ENCODE measurements at regions not wholly inside any gene's neighbourhood (a gene's known extent, or its start where the extent isn't known, plus 50 kb on each side); places are given as distances from the start of the nearest gene placed in this dataset.

DNA sequence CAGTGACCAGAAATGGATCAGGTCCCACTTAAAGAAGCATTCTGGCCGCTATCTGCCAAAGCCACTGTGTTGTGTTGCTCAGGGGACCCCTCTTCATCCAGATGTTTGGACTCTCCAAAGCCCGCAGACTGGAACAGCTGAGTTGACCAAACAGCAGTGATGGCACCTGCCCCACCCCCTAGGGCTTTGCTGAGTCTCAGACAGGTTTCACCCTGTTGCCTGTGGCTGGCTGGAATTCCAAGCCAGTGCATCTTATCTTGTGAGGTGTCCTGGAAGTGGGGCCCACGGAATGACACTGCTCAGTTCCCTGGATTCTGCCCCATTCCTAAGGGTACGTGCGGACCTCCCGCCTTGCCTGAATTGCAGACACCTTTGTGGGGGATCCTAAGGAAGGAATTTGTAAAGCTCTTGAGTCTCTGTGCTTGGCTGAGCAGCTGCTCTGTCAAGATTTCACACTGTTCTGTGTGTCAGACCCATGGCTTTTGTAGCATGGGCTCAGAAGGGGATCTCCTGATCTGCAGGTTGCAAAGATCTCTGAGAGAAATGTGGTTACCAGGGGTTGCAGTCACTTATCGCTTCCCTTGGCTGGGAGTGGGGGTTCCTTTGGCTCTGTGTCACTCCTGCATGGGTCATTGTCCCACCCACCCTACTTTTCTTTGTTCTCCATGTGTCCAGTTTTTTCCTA is 1707.9 kb upstream of the PCDH10 start:
- no peak overlapping the region for H3K27ac ChIP-seq
- no peak for TF ChIP-seq POLR2A (IDR thresholded peaks at IDR 0.05)
- TF ChIP-seq, protein P1, sequence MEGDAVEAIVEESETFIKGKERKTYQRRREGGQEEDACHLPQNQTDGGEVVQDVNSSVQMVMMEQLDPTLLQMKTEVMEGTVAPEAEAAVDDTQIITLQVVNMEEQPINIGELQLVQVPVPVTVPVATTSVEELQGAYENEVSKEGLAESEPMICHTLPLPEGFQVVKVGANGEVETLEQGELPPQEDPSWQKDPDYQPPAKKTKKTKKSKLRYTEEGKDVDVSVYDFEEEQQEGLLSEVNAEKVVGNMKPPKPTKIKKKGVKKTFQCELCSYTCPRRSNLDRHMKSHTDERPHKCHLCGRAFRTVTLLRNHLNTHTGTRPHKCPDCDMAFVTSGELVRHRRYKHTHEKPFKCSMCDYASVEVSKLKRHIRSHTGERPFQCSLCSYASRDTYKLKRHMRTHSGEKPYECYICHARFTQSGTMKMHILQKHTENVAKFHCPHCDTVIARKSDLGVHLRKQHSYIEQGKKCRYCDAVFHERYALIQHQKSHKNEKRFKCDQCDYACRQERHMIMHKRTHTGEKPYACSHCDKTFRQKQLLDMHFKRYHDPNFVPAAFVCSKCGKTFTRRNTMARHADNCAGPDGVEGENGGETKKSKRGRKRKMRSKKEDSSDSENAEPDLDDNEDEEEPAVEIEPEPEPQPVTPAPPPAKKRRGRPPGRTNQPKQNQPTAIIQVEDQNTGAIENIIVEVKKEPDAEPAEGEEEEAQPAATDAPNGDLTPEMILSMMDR (IDR thresholded peaks at IDR 0.05), result no peak
- H3K36me3 ChIP-seq (ENCODE audit: low read depth, missing control alignments), result no peaks in the 10 kb centered on the region
- WGBS, 2 donors, result 86 to 91% methylated on average over 2 to 7 of the region's 7 CpGs
- H3K4me3 ChIP-seq, result no peak overlapping the region
- intact Hi-C loops (cut with DNase I; ENCODE audit: low total_unique reads), result no loop called here
- no peaks in the 10 kb centered on the region for H3K9me3 ChIP-seq
- no peaks in the 10 kb centered on the region for H3K4me1 ChIP-seq
- no peak for DNase-seq
- H3K27me3 ChIP-seq, result no peaks in the 10 kb centered on the region

DNA sequence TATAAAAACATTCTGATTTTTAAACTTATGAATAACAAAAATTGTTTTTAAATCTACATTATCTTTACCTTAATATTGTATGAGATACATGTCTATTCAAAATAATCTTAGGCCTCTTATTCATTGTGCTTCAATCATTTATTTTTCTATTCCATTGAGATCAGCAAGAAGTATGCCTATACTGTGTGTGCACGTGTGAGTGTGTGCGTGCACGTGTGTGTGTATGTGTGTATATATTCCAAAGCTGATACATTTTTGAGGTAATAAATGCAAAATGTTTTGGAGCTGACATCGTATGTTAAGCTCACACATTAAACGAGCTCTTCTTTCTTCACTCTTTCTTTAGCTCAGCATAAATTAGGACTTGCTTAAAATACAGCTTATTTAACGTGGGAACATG is 1701.2 kb upstream of the PCDH10 start:
- intact Hi-C loops (cut with DNase I; ENCODE audit: low total_unique reads), result no loop called here
- Histone ChIP-seq H3K36me3 (ENCODE audit: low read depth, missing control alignments) (no peaks in the 10 kb centered on the region), H3K4me3 (no peak overlapping the region), H3K9me3 (no peaks in the 10 kb centered on the region), H3K27me3 (no peaks in the 10 kb centered on the region), H3K4me1 (no peaks in the 10 kb centered on the region), H3K27ac (no peak overlapping the region)
- WGBS, 2 donors, result 71 to 76% methylated on average over 6 of the region's 6 CpGs
- TF ChIP-seq, protein P1 (IDR thresholded peaks at IDR 0.05), result no peak
- TF ChIP-seq POLR2A (IDR thresholded peaks at IDR 0.05), result no peak
- DNase-seq, result no peak

DNA sequence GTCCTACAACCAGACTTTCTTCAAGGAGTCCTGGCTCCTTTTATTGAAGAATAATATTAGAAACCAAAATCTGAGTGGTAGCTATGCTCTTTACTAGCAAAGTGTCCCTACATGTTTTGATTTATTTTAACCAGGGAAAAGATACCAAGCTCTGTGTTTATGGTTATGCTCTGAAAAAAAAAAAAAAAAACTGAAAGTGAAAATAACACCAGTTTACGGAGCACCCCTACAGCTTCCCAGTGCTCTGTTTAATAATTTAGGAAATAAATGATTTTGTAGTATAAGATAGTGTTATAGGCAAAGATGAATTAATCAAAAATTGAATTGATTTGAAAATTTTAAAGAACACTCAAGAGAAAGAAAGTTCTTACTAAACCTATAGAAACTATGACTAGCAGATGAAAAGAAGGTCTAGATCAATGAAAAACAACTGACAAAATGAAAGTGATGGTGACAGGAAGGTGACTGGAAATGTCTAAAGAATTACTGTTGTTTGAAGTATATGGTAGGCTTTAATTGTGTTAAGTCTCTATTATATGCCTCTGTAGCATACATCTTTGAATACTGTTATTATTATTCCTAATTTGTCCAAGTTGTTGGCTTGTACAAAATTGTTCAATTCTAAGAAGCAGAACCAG is 1698.4 kb upstream of the PCDH10 start:
- Histone ChIP-seq H3K27ac (no peak overlapping the region), H3K9me3 (no peaks in the 10 kb centered on the region), H3K4me3 (no peak overlapping the region), H3K36me3 (ENCODE audit: low read depth, missing control alignments) (no peaks in the 10 kb centered on the region), H3K4me1 (no peaks in the 10 kb centered on the region), H3K27me3 (no peaks in the 10 kb centered on the region)
- WGBS, 2 donors, result 86 to 88% methylated on average over 1 of the region's 1 CpG
- intact Hi-C loops (cut with DNase I; ENCODE audit: low total_unique reads), result no loop called here
- TF ChIP-seq POLR2A (IDR thresholded peaks at IDR 0.05), result no peak
- TF ChIP-seq, protein P1 (IDR thresholded peaks at IDR 0.05), result no peak
- DNase-seq, result no peak

DNA sequence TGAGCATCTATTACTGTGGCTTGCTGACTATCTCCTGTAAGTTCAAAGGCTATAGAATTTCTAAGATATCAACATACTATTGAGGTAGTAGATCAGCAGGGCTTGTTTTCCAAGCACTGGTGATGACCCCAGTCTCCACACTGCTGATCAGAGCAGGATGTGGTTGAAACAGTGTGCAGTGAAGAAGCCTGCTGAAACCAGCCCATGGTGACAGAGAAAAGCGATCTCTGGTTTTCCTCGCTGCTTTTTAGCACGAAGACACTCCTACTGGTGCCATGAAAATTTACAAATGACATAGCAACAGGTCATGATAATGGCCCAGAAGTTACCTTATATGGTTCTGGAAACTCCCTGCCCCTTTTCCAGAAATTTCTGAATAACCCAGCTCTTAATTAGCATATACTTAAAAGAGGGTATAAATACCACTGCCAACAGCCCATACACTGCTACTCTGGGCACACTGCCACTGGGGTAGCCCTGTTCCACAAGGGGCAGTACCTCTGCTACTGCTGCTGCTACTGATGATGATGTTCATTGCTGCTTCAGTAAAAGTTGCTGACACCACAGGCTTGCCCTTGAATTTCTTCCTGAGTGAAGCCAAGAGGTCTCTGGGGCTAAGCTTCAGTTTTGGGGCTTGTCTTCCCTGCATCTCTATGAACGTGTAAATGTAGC is 1689.5 kb upstream of the PCDH10 start:
- Histone ChIP-seq H3K4me3 (no peak overlapping the region), H3K4me1 (no peaks in the 10 kb centered on the region), H3K27me3 (no peaks in the 10 kb centered on the region), H3K36me3 (ENCODE audit: low read depth, missing control alignments) (no peaks in the 10 kb centered on the region), H3K27ac (no peak overlapping the region), H3K9me3 (no peaks in the 10 kb centered on the region)
- no peak for DNase-seq
- TF ChIP-seq, protein P1 (IDR thresholded peaks at IDR 0.05), result no peak
- TF ChIP-seq POLR2A (IDR thresholded peaks at IDR 0.05), result no peak
- 65 to 77% methylated on average over 4 of the region's 4 CpGs for WGBS, 2 donors
- intact Hi-C loops (cut with DNase I; ENCODE audit: low total_unique reads), result no loop called here

Data from testis (tissue), 2 donors.